Astrocyte of the cerebellum (primary cell): ENCODE measurements at regions not wholly inside any gene's neighbourhood (a gene's known extent, or its start where the extent isn't known, plus 50 kb on each side); places are given as distances from the start of the nearest gene placed in this dataset.

ENCODE experiments used
- DNase-seq: peaks from one replicate; pipeline ENCODE4 v3.0.0-alpha.2; 2011; ENCODE audit warnings: low read depth
- H3K4me3 ChIP-seq: 2 replicates; pipeline ENCODE4 v1.5.1; 2011; ENCODE audit warnings: mild to moderate bottlenecking, low read depth, low read length, moderate library complexity
- in situ Hi-C: cut with HindIII; loops from 2 replicates; pipeline ENCODE4 v1.10.0; 2017; ENCODE audit warnings: low sequenced_read_pairs
- TF ChIP-seq, protein P1 (sequence below): IDR thresholded peaks from 2 replicates; pipeline ENCODE4 v1.5.1; 2012; ENCODE audit warnings: low read length, low read depth, moderate library complexity, mild to moderate bottlenecking; ENCODE audit errors: missing control alignments

DNA sequence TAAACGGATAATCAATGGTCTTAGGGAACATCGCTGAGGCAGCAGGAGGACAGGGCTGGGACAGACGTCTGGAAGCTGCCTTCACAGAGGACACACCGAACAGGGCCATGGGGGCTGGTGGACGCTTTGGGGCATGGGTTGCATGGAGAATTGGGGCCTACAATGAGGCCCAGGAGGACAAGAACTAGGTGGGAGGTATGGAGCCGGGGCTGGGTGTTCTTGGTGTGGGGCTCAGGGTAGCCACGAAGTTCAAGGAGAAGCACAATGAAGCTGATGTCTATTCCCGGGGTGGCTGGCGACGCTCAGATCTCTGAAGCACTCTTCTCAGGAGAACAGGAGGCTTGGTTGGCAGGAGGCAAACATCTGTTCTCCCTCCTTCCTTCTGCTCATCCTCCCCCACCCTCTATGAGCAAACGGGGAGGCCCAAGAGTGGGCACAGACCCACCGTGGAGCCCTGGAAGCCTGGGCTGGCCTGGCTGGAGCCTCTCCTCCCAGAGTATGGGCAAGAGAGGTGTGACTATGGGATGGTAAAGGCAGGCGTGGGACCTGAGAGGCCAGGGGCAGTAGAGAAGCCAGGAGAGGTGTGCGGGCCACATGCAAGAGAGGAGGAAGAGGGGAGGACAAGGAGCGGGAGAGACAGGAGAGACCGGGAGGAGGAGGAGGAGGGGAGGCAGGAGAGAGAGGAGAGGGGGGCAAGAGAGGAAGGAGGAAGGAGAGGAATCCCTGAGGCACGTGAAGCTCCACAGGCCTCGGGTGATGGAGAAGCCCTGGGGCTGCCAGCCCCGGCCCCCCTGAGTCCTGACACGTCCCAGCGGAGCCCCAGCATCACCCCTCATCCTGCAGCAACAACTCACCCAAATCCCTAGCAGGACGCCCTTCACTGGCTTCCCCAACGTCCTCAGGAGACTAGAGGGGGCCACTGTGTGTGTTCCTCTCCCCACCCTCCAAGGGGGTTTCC, 159.1 kb downstream of the OLFM1 start:
- DNase-seq: no peak
- TF ChIP-seq, protein P1, sequence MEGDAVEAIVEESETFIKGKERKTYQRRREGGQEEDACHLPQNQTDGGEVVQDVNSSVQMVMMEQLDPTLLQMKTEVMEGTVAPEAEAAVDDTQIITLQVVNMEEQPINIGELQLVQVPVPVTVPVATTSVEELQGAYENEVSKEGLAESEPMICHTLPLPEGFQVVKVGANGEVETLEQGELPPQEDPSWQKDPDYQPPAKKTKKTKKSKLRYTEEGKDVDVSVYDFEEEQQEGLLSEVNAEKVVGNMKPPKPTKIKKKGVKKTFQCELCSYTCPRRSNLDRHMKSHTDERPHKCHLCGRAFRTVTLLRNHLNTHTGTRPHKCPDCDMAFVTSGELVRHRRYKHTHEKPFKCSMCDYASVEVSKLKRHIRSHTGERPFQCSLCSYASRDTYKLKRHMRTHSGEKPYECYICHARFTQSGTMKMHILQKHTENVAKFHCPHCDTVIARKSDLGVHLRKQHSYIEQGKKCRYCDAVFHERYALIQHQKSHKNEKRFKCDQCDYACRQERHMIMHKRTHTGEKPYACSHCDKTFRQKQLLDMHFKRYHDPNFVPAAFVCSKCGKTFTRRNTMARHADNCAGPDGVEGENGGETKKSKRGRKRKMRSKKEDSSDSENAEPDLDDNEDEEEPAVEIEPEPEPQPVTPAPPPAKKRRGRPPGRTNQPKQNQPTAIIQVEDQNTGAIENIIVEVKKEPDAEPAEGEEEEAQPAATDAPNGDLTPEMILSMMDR: no peak
- no peak overlapping the region for H3K4me3 ChIP-seq
- in situ Hi-C loops: no loop called here

- TF ChIP-seq, protein P1: no peak
These were observed 159.9 kb downstream of the OLFM1 start for GRCh38 chr9:135247227-135247930.

DNA sequence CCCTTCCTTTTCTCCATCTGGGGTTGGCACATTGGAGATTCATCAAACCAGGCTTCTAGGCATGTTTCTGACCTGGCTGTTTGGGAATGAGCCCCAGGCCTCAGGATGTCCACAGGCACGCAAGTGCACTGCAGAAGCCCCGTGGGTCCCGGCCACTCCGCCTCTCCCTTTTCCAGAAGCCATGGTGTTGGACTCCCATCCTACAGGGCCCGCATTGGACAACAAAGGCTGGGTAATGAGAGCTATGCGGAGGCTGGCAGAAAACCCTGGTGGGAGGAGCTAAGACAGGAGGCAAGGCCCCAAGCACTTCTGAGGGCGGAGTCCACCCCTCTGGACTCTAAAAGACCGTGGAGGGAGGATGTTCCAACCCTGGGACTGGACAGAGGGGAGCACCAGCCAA, 160.6 kb downstream of the OLFM1 start:
- no peak overlapping the region for H3K4me3 ChIP-seq
- DNase-seq: no peak
- TF ChIP-seq, protein P1: no peak
- in situ Hi-C loops: no loop called here

More at GRCh38 chr9:135247227-135247930, 159.9 kb downstream of the OLFM1 start:
- DNase-seq: no peak
- H3K4me3 ChIP-seq: no peak overlapping the region
- in situ Hi-C loops: no loop called here

DNA sequence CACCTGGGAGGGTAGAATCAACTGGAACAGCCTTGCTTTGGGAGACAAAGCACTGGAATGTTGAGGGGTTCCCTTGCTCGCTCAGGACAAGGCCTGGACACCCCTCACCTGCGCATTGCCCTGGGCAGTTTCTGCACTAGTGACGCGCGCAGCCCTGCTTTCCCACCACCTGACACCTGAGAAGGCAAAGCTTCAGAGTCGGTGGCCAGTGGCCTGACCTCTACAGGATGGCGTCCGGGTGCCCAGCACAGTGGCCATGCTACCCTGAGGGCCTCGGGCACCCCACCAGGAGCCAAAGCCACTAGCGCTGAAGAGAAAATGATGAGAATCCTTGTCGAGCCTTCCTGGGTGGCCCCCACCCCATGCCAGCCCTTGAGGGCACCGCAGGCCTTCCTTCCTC, 161.3 kb downstream of the OLFM1 start:
- no peak for DNase-seq

GRCh38 chr9:135249191-135249590, 161.7 kb downstream of the OLFM1 start:
- in situ Hi-C loops: no loop called here
- TF ChIP-seq, protein P1: no peak
- H3K4me3 ChIP-seq: no peak overlapping the region
- no peak for DNase-seq

More for the DNA sequence above, 161.3 kb downstream of the OLFM1 start:
- H3K4me3 ChIP-seq: no peak overlapping the region
- TF ChIP-seq, protein P1: no peak
- in situ Hi-C loops: no loop called here

GRCh38 chr9:135249711-135250110, 162.2 kb downstream of the OLFM1 start:
- DNase-seq: no peak
- H3K4me3 ChIP-seq: no peak overlapping the region
- in situ Hi-C loops: loop anchor here (5.0 kb wide), 1 partner anchor 58 kb away; no protein-coding TSS in a partner anchor
- TF ChIP-seq, protein P1: no peak
